Small intestine (tissue), 7 donors: ENCODE measurements at regions not wholly inside any gene's neighbourhood (a gene's known extent, or its start where the extent isn't known, plus 50 kb on each side); places are given as distances from the start of the nearest gene placed in this dataset.
"Not testable (repeated sequence)": the region's sequence is repeated elsewhere in the genome, so short reads cannot be mapped to it uniquely, and the experiment has no call there.

Source experiments
- DNase-seq, 2 donors: peaks; one replicate each; pipeline versions ENCODE4 v3.0.0 to v3.0.0-alpha.2; 2013
- FAIRE-seq: peaks from 2 replicates; lab custom pipeline; 2012; peaks lifted over from hg19 to GRCh38; lab: Jason Lieb, UNC
- H3K27ac ChIP-seq, 3 donors: one replicate each; pipeline ENCODE4 v1.5.1; 2013; ENCODE audit warnings: low read length in 2 of 3, mild to moderate bottlenecking in 2 of 3, control low read depth in 1 of 3, inconsistent platforms in 1 of 3, low read depth in 1 of 3, moderate library complexity in 1 of 3
- H3K27me3 ChIP-seq, 3 donors: one replicate each; pipeline ENCODE4 v1.6.1; 2013; ENCODE audit warnings: low read length in 3 of 3, inconsistent platforms in 1 of 3; ENCODE audit not compliant: control insufficient read depth in 3 of 3, insufficient read depth in 3 of 3
- H3K36me3 ChIP-seq, 3 donors: one replicate each; pipeline ENCODE4 v1.6.1; 2013; ENCODE audit warnings: low read length in 3 of 3, inconsistent platforms in 1 of 3, low read depth in 1 of 3, mild to moderate bottlenecking in 1 of 3, moderate library complexity in 1 of 3; ENCODE audit not compliant: control insufficient read depth in 3 of 3, insufficient read depth in 2 of 3
- H3K4me1 ChIP-seq, 3 donors: one replicate each; pipeline ENCODE4 v1.6.1; 2013; ENCODE audit warnings: low read length in 2 of 3, inconsistent platforms in 1 of 3, low read depth in 1 of 3, mild to moderate bottlenecking in 1 of 3, moderate library complexity in 1 of 3; ENCODE audit not compliant: control insufficient read depth in 3 of 3, insufficient read depth in 2 of 3
- H3K4me3 ChIP-seq, 3 donors: one replicate each; pipeline ENCODE4 v1.5.1; 2013; ENCODE audit warnings: low read length in 3 of 3, control low read depth in 1 of 3, inconsistent platforms in 1 of 3, low read depth in 1 of 3, mild to moderate bottlenecking in 1 of 3, moderate library complexity in 1 of 3
- H3K9me3 ChIP-seq, 2 donors: one replicate each; pipeline ENCODE4 v1.6.1; 2013; ENCODE audit warnings: low read depth in 1 of 2, low read length in 1 of 2; ENCODE audit not compliant: control insufficient read depth in 2 of 2, insufficient read depth in 1 of 2
- WGBS, 3 donors: extraction: QIAGEN DNeasy Blood & Tissue Kit; methylation state at CpG; one replicate each; pipeline ENCODE4 v1.1.7; 2013; 5-methylcytosine and 5-hydroxymethylcytosine counted together
- donor health status: healthy with polysubstance abuse.
- donor health status: control.
- donor health status: control.
- donor health status: Bipolar disorder and iron deficiency.
- donor health status: healthy.

DNA sequence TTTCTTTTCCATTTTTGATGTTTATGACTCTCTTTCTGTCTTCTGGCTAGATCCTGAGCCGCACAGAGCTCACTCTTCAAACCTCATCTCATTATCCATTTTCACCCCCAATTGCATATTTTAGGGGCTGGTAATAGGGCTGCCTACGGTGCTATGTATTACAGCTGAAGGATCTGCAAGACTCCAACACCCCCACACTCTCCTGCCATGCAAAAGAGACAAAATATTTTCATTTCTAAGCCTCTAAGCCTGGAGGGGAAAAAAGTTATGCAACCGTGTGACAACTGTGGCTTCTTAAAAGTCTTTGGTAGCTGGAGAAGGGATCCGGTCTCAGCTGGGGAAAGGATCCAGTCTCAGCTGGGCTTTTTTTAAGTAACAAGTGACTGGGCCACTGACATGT is 311.6 kb downstream of the NPHP4 start:
- Histone ChIP-seq H3K27me3 (no peaks in the 10 kb centered on the region), H3K27ac (no peak overlapping the region), H3K4me3 (no peak overlapping the region), H3K9me3 (no peaks in the 10 kb centered on the region), H3K36me3 (no peaks in the 10 kb centered on the region), H3K4me1 (no peaks in the 10 kb centered on the region)
- no peak for DNase-seq
- no peak for FAIRE-seq
- 78 to 83% (median 82%) methylated on average over 4 of the region's 4 CpGs for WGBS, 3 donors

DNA sequence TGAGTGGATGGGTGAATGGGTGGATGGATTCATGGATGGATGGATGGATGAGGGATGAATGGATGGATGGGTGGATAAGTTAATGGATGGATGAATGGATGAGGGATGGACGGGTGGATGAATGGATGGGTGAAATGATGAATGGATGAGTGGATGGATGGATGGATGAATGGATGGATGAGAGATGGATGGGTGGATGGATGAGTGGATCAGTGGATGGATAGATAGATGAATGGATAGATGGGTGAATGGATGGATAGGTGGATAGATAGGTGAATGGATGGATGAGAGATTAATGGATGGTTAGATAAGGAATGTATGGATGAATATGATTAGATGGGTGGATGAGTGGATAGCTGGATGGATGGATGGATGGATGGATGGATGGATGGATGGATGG is 313.5 kb downstream of the NPHP4 start:
- no peaks in the 10 kb centered on the region for H3K27me3 ChIP-seq
- no peaks in the 10 kb centered on the region for H3K4me1 ChIP-seq
- no peak overlapping the region for H3K4me3 ChIP-seq
- H3K9me3 ChIP-seq = no peaks in the 10 kb centered on the region
- 76 to 85% (median 82%) methylated on average over 1 of the region's 1 CpG for WGBS, 3 donors
- H3K36me3 ChIP-seq = no peaks in the 10 kb centered on the region
- H3K27ac ChIP-seq = no peak overlapping the region
- FAIRE-seq (no peak), DNase-seq (no peak)

DNA sequence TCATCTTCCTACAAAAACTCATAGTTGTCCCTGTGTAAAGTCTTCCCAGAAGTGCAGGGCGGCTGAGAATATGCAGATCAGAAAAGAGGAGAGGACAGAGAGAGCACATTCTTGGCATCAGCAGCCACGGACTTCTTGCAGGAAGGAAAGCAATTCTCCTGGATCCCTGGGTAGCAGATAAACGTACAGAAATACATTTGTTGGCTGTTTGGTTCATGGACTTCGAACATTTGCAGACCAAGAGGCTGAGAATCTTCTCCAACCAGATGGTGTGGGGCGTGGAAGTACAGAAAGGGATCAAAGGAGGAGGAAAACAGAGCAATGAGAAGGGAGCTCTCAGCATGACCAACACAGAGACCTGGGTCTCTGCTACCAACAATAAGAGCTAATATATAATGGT is 319.9 kb downstream of the NPHP4 start:
- H3K27ac ChIP-seq, H3K27me3 ChIP-seq, H3K4me1 ChIP-seq, FAIRE-seq, H3K9me3 ChIP-seq, H3K4me3 ChIP-seq, H3K36me3 ChIP-seq: not testable (repeated sequence)
- DNase-seq = peak in 1 of 2 donors; percentile 2
- WGBS, 3 donors = 19 to 41% (median 24%) methylated on average over 5 of the region's 5 CpGs

DNA sequence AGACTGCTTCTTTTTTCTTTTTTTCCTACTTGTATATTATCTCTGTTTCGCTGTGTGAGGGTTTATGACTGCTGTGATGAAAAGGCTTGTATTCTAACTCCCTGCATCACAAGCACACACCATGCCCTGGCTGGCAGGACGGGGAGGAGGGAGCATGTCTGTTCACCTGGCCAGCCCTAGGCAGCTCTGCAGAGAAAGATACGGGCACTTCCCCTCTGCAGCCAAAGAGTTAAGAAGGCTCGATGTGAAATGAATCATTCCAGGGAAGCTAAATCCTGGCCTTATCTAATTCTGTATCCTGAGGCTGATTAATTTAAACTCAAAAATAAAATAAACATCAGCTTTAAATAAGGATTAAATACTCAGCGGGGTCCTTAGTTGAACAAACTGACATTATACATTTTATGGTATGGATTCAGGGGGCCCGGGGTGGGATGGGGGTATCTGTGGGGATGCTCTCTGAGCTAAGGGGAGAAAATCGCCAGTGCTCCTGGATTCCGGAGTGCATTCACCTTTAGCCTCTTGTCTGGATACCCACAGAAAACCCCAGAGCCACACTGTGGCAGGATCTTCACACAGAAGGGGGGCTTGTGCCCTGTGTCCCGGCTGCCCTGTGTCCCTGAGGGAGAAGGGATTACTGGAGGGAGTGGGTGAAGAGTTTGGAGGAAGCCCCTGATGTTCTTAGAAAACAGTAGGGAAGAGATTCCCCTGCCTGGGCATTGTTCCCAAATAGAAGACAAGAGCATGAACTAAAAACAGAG is 321.5 kb downstream of the NPHP4 start:
- FAIRE-seq (no peak), DNase-seq (no peak)

DNA sequence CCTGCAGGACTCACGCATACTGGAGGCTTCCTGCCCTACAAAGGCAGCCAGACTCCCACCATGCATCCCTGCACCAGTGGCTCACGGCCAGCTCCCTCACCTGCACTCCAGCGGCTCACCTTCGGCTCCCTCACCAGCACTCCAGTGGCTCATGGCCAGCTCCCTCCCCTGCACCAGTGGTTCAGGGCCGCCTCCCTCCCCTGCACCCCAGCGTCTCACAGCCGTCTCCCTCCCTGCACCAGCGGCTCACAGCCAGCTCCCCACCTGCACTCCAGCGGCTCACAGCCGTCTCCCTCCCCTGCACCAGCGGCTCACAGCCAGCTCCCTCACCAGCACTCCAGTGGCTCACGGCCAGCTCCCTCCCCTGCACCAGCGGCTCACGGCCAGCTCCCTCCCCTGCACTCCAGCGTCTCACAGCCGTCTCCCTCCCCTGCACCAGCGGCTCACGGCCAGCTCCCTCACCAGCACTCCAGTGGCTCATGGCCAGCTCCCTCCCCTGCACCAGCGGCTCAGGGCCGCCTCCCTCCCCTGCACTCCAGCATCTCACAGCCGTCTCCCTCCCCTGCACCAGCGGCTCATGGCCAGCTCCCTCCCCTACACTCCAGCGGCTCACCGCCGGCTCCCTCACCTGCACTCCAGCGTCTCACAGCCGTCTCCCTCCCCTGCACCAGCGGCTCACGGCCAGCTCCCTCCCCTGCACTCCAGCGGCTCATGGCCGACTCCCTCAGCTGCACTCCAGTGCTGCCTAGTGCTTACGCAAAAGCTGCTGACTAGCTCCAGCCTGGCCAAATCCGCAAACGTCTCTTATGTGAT is 324.5 kb downstream of the NPHP4 start:
- Histone ChIP-seq H3K27ac (no peak overlapping the region), H3K27me3 (no peaks in the 10 kb centered on the region), H3K9me3 (peaks cover 0 to 2% of the 10 kb centered on the region in 2 donors), H3K36me3 (no peaks in the 10 kb centered on the region), H3K4me1 (no peaks in the 10 kb centered on the region), H3K4me3 (no peak overlapping the region)
- FAIRE-seq (no peak), DNase-seq (no peak)
- 51 to 58% (median 56%) methylated on average over 34 of the region's 34 CpGs for WGBS, 3 donors

More for the DNA sequence above, 321.5 kb downstream of the NPHP4 start:
- 31 to 46% (median 37%) methylated on average over 9 of the region's 9 CpGs for WGBS, 3 donors
- Histone ChIP-seq H3K27me3 (no peaks in the 10 kb centered on the region), H3K4me3 (no peak overlapping the region), H3K36me3 (no peaks in the 10 kb centered on the region), H3K4me1 (no peaks in the 10 kb centered on the region), H3K27ac (no peak overlapping the region), H3K9me3 (peaks cover 0 to 2% of the 10 kb centered on the region in 2 donors)

DNA sequence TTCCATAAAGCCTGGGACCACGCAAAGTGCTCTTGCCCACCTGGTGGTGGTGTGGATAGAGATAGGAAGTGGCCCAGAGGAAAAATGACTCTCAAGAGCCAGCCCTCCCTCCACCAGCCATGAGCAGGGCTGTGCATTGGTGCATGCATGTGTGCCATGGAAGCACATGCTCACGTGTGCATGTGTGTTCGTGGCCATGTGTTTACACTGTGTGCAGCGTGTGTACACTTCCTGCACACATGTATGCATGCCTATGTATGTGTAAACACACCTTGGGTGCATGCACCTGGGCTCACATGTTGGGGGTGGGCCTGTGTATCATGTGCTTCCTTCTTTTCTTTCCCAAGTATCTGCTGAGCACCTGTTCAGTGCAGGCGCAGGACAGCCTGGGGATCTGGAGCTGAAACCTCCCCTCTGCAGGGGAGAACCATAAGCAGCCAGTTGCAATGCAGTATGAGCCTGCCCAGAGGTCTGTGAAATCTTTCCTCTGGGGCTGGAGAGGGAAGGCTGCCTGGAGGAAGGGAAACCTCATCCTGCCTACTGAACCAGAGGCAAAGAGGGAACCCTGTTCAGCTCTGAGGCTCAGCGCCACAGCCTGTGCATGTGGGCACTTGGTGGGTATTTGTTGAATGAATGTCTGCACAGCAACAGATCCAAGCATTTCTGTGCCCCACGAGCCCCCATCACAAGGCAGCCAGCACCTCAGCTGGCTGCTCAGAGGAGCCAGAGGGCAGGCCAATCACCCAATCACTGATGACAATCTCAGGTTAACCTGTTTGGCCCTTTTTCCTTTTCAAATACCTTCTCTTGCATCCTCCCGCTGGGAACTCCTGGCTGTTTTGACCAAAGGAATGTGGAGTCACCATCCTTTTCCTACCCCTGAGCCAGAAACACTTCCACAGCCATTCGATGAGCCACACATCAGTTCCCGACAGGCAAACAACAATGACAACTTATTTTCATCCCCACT is 327.0 kb downstream of the NPHP4 start:
- H3K4me3 ChIP-seq = no peak overlapping the region
- 68 to 81% (median 75%) methylated on average over 10 of the region's 10 CpGs for WGBS, 3 donors
- peaks cover 0 to 2% of the 10 kb centered on the region in 2 donors for H3K9me3 ChIP-seq
- no peak overlapping the region for H3K27ac ChIP-seq
- no peak for DNase-seq
- no peaks in the 10 kb centered on the region for H3K36me3 ChIP-seq
- H3K27me3 ChIP-seq = no peaks in the 10 kb centered on the region
- no peaks in the 10 kb centered on the region for H3K4me1 ChIP-seq
- FAIRE-seq = no peak

DNA sequence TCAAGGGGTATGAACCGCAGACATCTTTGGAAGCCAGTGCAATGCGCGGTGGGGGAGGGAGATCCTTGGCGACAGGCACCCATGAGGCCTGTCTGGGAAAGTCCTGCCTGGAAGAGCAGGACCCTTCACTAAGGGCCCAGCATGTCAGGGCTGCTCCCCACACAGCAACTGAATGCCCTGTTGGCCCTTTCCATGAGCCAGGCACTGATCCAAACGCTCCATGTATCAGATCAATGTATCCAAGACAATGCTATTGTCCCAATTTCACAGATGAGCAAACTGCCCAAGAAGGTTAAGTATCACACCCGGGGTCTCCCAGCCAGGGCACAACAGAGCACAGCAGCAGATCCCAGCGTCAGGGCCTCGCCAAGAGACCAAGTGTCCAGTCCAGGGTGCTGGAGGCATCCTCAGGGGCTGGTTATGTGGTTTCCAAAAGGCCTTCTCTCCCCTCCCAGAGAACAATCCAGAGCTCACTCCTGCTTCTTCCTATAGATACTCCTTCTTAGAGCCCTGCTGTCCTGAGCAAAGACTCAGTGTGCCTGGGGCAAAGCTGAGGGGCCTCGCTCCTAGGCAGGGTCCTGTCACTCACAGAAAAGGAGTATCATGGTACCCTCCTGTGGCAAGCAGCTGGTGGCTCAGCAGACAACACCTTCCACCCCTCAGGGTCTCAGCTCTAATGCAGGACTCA is 328.0 kb downstream of the NPHP4 start:
- no peaks in the 10 kb centered on the region for H3K9me3 ChIP-seq
- FAIRE-seq = no peak
- H3K4me1 ChIP-seq = no peaks in the 10 kb centered on the region
- no peaks in the 10 kb centered on the region for H3K27me3 ChIP-seq
- no peaks in the 10 kb centered on the region for H3K36me3 ChIP-seq
- 75 to 85% (median 76%) methylated on average over 9 of the region's 9 CpGs for WGBS, 3 donors
- DNase-seq = no peak
- no peak overlapping the region for H3K27ac ChIP-seq
- no peak overlapping the region for H3K4me3 ChIP-seq
